HFFc6 (cell line): ENCODE measurements at regions not wholly inside any gene's neighbourhood (a gene's known extent, or its start where the extent isn't known, plus 50 kb on each side); places are given as distances from the start of the nearest gene placed in this dataset.
"Not testable (repeated sequence)": the region's sequence is repeated elsewhere in the genome, so short reads cannot be mapped to it uniquely, and the experiment has no call there.

Experiments
- DNase-seq: peaks from one replicate; pipeline ENCODE4 v3.0.0-alpha.2; 2018
- H3K27ac Mint-ChIP-seq: 2 replicates; pipeline ENCODE4 v1.8.0; 2020; ENCODE audit warnings: mild to moderate bottlenecking, mixed read lengths
- H3K27me3 Mint-ChIP-seq: 2 replicates; pipeline ENCODE4 v1.8.0; 2021; ENCODE audit warnings: mild to moderate bottlenecking, moderate library complexity, mixed read lengths; ENCODE audit not compliant: insufficient read depth
- H3K36me3 Mint-ChIP-seq: 2 replicates; pipeline ENCODE4 v1.8.0; 2021; ENCODE audit warnings: low read depth, mixed read lengths
- H3K4me1 Mint-ChIP-seq: 2 replicates; pipeline ENCODE4 v1.8.0; 2020; ENCODE audit warnings: low read depth, mixed read lengths
- H3K4me3 Mint-ChIP-seq: 2 replicates; pipeline ENCODE4 v1.8.0; 2020; ENCODE audit warnings: mild to moderate bottlenecking, moderate library complexity, mixed read lengths
- H3K9me3 Mint-ChIP-seq: 2 replicates; pipeline ENCODE4 v1.8.0; 2020; ENCODE audit warnings: mild to moderate bottlenecking, mixed read lengths
- TF ChIP-seq, protein P1 (sequence below): fragments of 200-600 bp; sonication (generic); IDR thresholded peaks from 2 replicates; pipeline ENCODE4 v1.5.0; 2021; ENCODE audit warnings: antibody characterized with exemption, mild to moderate bottlenecking

DNA sequence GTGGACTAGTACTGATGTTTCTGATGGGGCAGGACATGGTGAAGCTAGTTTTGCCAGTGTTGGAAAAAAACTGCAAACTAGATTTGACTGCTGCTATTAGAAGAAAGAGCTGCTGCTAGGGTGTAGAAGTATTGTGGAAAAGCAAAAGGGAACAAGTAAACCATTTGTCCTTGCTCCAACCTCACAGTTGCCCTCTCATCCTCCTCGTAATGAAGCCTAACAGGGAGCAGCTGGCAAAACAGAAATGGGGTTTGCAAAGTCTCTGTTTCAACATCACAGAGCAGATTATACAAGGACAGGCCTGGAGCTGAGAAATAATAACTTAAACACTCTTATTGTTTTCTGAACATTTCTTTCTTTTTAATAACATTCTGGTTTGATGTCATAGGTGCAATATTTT is 346.2 kb downstream of the MAGEB5 start:
- Mint-ChIP-seq H3K4me3 (no peak overlapping the region), H3K27me3 (no peaks in the 10 kb centered on the region)

DNA sequence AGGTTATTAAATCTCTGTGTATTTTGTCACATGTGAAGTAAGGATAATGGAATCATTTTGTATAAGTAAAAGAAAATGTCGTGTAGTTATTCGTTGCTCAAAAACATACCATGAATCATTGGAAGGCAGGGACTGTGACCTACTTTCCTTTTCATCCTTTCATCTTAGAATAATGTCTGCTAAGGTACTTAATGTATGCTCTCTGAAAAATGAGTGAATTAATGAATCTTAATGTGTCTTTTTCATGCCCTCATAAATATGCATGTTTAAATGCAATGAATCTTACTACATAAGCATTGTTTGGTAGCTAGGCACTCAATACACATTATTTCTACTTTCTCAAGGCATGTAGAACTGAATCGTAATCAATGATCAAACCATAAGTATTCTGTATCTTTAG is 343.9 kb downstream of the MAGEB5 start:
- DNase-seq = no peak
- no peaks in the 10 kb centered on the region; the same call in 1 of the 2 replicates for H3K9me3 Mint-ChIP-seq
- H3K27me3 Mint-ChIP-seq = no peaks in the 10 kb centered on the region
- no peak overlapping the region for H3K27ac Mint-ChIP-seq
- no peaks in the 10 kb centered on the region for H3K36me3 Mint-ChIP-seq
- H3K4me3 Mint-ChIP-seq = no peak overlapping the region
- TF ChIP-seq, protein P1, sequence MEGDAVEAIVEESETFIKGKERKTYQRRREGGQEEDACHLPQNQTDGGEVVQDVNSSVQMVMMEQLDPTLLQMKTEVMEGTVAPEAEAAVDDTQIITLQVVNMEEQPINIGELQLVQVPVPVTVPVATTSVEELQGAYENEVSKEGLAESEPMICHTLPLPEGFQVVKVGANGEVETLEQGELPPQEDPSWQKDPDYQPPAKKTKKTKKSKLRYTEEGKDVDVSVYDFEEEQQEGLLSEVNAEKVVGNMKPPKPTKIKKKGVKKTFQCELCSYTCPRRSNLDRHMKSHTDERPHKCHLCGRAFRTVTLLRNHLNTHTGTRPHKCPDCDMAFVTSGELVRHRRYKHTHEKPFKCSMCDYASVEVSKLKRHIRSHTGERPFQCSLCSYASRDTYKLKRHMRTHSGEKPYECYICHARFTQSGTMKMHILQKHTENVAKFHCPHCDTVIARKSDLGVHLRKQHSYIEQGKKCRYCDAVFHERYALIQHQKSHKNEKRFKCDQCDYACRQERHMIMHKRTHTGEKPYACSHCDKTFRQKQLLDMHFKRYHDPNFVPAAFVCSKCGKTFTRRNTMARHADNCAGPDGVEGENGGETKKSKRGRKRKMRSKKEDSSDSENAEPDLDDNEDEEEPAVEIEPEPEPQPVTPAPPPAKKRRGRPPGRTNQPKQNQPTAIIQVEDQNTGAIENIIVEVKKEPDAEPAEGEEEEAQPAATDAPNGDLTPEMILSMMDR = no peak
- H3K4me1 Mint-ChIP-seq = no peaks in the 10 kb centered on the region

More for the DNA sequence above, 346.2 kb downstream of the MAGEB5 start:
- no peak for DNase-seq
- TF ChIP-seq, protein P1 = no peak
- Mint-ChIP-seq H3K27ac (no peak overlapping the region), H3K9me3 (no peaks in the 10 kb centered on the region; the same call in 1 of the 2 replicates), H3K4me1 (no peaks in the 10 kb centered on the region), H3K36me3 (no peaks in the 10 kb centered on the region)

DNA sequence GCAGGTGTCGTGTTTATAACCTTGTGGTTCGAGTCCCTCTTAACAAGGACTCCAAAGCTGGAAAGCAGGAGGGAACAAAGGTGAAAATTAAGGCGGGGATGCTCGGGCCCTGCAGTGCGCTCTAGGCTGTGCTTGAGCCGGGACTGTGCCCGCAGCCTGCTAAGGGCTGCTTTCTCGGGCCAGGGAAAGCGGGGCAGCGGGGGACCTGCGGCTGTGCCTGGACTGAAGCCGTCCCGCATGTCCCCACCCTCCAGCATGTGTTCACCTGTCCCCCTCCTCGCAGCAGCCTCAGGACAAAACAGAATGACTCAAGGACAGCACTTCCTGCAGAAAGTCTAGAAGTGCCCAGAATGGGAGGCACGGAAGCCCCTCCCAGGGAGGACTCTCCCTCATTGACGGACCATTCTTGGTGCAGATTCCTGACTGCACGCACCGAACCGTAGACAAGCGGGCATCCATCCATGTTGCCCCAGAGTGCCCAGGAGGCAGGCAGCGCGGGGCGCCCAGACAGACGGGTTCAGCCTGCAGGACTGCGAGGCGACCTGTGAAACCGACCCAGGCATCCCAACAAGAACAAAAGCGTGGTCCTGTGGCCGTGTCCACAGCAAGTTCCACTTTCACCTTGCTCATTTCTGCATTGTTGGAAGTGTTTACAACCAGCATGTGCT is 342.9 kb downstream of the MAGEB5 start:
- no peaks in the 10 kb centered on the region for H3K4me1 Mint-ChIP-seq
- H3K27me3 Mint-ChIP-seq = no peaks in the 10 kb centered on the region
- no peaks in the 10 kb centered on the region for H3K36me3 Mint-ChIP-seq
- no peak overlapping the region for H3K27ac Mint-ChIP-seq
- TF ChIP-seq, protein P1 = no peak
- no peak for DNase-seq
- H3K4me3 Mint-ChIP-seq = no peak overlapping the region
- no peaks in the 10 kb centered on the region; the same call in 1 of the 2 replicates for H3K9me3 Mint-ChIP-seq

DNA sequence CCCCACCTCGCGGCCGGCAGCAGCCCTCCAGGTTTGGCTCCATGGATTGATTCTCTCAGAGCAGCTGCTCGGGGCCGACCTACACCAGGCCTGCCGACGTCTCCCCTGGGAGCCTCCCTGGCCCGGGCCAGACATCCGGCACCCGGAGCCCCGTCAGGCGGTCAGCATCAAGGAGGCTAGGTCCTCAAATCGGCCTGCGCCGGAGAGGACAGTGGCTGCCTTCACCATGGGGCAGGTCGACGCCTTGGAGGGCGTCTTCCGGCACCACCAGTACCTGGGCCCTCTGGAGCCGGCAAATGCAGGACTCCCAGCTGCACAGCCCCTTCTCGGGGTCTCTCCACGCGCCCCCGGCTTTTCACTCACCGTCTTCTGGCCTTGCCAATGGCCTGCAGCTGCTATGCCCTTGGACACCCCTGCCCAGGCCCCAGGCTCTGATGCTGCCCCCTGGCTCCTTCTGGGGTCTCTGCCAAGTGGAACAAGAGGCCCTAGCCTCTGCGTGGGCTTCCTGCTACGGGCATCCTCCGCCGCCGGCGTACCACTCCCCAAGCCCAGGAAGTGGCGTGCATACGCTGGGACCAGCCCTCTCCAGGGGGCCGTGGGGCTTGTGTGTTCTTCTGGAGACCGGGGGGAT is 341.8 kb downstream of the MAGEB5 start:
- Mint-ChIP-seq H3K27ac (no peak overlapping the region), H3K36me3 (no peaks in the 10 kb centered on the region), H3K9me3 (no peaks in the 10 kb centered on the region; the same call in 1 of the 2 replicates), H3K4me1 (no peaks in the 10 kb centered on the region), H3K27me3 (no peaks in the 10 kb centered on the region), H3K4me3 (no peak overlapping the region)
- DNase-seq = no peak
- TF ChIP-seq, protein P1 = no peak

DNA sequence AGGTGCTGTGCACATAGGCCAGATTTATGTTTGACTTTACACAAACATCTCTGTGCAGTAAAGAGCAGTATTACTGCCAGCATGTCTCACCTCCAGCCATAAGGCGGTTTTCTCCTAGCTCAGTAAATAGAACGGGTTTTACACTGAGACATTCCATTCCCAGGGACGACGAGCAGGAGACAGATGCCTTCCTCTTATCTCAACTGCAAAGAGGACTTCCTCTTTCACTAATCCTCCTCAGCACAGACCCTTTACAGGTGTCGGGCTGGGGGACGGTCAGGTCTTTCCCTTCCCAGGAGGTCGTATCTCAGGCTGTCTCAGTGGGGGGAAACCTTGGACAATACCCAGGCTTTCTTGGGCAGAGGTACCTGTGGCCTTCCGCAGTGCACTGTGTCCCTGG is 309.8 kb downstream of the MAGEB5 start:
- H3K27ac Mint-ChIP-seq, H3K4me3 Mint-ChIP-seq, DNase-seq, H3K4me1 Mint-ChIP-seq, H3K27me3 Mint-ChIP-seq, H3K36me3 Mint-ChIP-seq: not testable (repeated sequence)
- H3K9me3 Mint-ChIP-seq = peaks cover 14% of the 10 kb centered on the region

DNA sequence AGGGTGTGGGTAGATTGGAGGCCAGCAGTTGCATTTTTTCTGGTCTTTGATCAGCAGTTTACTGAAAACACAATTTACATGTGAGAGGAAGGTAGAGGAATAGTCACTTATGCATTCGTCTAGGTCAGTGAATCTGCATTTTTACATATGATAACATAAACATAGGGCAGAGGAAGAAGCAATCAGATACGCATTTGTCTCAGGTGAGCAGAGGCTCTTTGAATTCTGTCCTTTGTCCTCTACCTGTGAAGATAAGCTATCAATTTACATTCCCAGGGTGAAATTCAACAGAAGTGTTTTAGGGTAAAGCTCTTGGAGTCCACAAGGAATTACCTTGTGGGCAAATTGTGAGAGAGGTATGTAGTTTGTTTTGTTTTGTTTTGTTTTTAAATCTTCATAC is 306.5 kb downstream of the MAGEB5 start:
- H3K27ac Mint-ChIP-seq = no peak overlapping the region
- TF ChIP-seq, protein P1 = no peak
- DNase-seq = no peak
- H3K9me3 Mint-ChIP-seq = peaks cover 4% of the 10 kb centered on the region; the same call in 1 of the 2 replicates
- no peak overlapping the region for H3K4me3 Mint-ChIP-seq
- no peaks in the 10 kb centered on the region for H3K27me3 Mint-ChIP-seq
- no peaks in the 10 kb centered on the region for H3K36me3 Mint-ChIP-seq
- no peaks in the 10 kb centered on the region for H3K4me1 Mint-ChIP-seq
